ENCODE measurements at regions not wholly inside any gene's neighbourhood (a gene's known extent, or its start where the extent isn't known, plus 50 kb on each side); places are given as distances from the start of the nearest gene placed in this dataset.

GRCh38 chr12:116629480-116629879 lies 70.3 kb downstream of the MAP1LC3B2 start:
- H3K4me2 ChIP-seq (ENCODE audit: insufficient read depth in 1 of 2, low read depth in 2 of 2, low read length in 2 of 2) = no peak overlapping the region
- H4K91ac ChIP-seq (replicated peaks; ENCODE audit: insufficient read length, low read length) = no peak overlapping the region
- no peak overlapping the region for H2AFZ ChIP-seq (ENCODE audit: low read length)
- H3K27ac ChIP-seq (ENCODE audit: low read depth, low read length) = no peak overlapping the region
- H3K4ac ChIP-seq (replicated peaks; ENCODE audit: insufficient read length, low read depth, low read length) = no peak overlapping the region
- H2BK5ac ChIP-seq (ENCODE audit: low read depth, low read length) = no peak overlapping the region
- H3K27me3 ChIP-seq (replicated peaks in 1 of 4; ENCODE audit: control insufficient read depth in 3 of 4, extremely low read depth in 1 of 4, insufficient read depth in 3 of 4, low read length in 3 of 4) = no peaks in the 10 kb centered on the region
- no peak overlapping the region for H2BK15ac ChIP-seq (ENCODE audit: low read length)
- H3K4me3 ChIP-seq (ENCODE audit: extremely low read depth in 1 of 4, insufficient read depth in 2 of 4, low read depth in 3 of 4, low read length in 4 of 4) = no peak overlapping the region
- H3K18ac ChIP-seq (ENCODE audit: extremely low read depth, low read length) = no peak overlapping the region
- H3K56ac ChIP-seq (replicated peaks; ENCODE audit: insufficient read length, low read depth, low read length) = no peak overlapping the region
- no peak overlapping the region for H2BK120ac ChIP-seq (replicated peaks; ENCODE audit: low read depth, low read length)
- no peak overlapping the region for H4K5ac ChIP-seq (ENCODE audit: insufficient read length, low read depth, low read length)
- H2BK20ac ChIP-seq (ENCODE audit: low read length) = no peak overlapping the region
- no peaks in the 10 kb centered on the region for H3K79me2 ChIP-seq (ENCODE audit: control insufficient read depth in 1 of 2, insufficient read depth in 2 of 2, low read length in 2 of 2)
- ChIA-PET POLR2A (ENCODE audit: partially characterized antibody) (no interaction called here), CTCF (ENCODE audit: partially characterized antibody) (interaction anchor here (1.0 to 1.7 kb wide), 2 partner anchors 9 to 45 kb away, joined by 3 to 6 read pairs; no protein-coding TSS in a partner anchor)
- no peak overlapping the region for H3K23ac ChIP-seq (ENCODE audit: insufficient read length)
- H3K36me3 ChIP-seq (ENCODE audit: control insufficient read depth in 2 of 4, insufficient read depth in 4 of 4, low read length in 3 of 4) = no peaks in the 10 kb centered on the region
- DNase-seq (ENCODE audit: low read depth in 1 of 2, low spot score in 2 of 2) (no peak), FAIRE-seq (no peak)
- no peak overlapping the region for H2AK5ac ChIP-seq (ENCODE audit: low read depth, low read length)
- WGBS, 2 experiments (ENCODE audit: extremely low coverage in 1 of 2, insufficient coverage in 1 of 2, insufficient read length in 1 of 2, insufficient replicate concordance in 2 of 2, low coverage in 1 of 2, low lambda C conversion rate in 2 of 2, missing lambda C conversion rate in 1 of 2) = 80% methylated on average over 10 of the region's 10 CpGs; no CpG with 5 or more reads in 1 of the 2 experiments
- no peak overlapping the region for H3K14ac ChIP-seq (ENCODE audit: insufficient read length)
- H3K4me1 ChIP-seq (replicated peaks in 1 of 4; ENCODE audit: control insufficient read depth in 3 of 4, insufficient read depth in 4 of 4, low read length in 3 of 4) = peaks cover 0 to 10% (median 5%) of the 10 kb centered on the region in 4 experiments; a peak in 4 of 7 replicates
- no peaks in the 10 kb centered on the region for H4K20me1 ChIP-seq (replicated peaks in 1 of 2; ENCODE audit: control insufficient read depth in 1 of 2, insufficient read depth in 2 of 2, low read length in 2 of 2)
- no peaks in the 10 kb centered on the region for H3K9me3 ChIP-seq (ENCODE audit: insufficient read depth in 2 of 2, low read depth in 1 of 2, low read length in 1 of 2)
- H4K8ac ChIP-seq (ENCODE audit: extremely low read depth, insufficient read depth, low read length) = no peak overlapping the region
- no peak overlapping the region for H2BK12ac ChIP-seq (ENCODE audit: low read depth, low read length)
- H3K79me1 ChIP-seq (ENCODE audit: low read depth, low read length) = no peaks in the 10 kb centered on the region
- H3K9ac ChIP-seq (replicated peaks in 1 of 4; ENCODE audit: extremely low read depth in 1 of 4, low read depth in 3 of 4, low read length in 3 of 4) = no peak overlapping the region
- H3K23me2 ChIP-seq (ENCODE audit: low read depth, low read length) = no peaks in the 10 kb centered on the region
- TF ChIP-seq POLR2A (IDR thresholded peaks at IDR 0.05; ENCODE audit: control extremely low read depth in 1 of 2, low read depth in 2 of 2, low read length in 2 of 2) = no peak

Measured in H1 (cell line).